Endothelial cell (in vitro differentiated cells): ENCODE measurements at regions not wholly inside any gene's neighbourhood (a gene's known extent, or its start where the extent isn't known, plus 50 kb on each side); places are given as distances from the start of the nearest gene placed in this dataset.
A peak's percentile ranks its signal among the peaks of the same experiment; 100 is the strongest.
"Not testable (repeated sequence)": the region's sequence is repeated elsewhere in the genome, so short reads cannot be mapped to it uniquely, and the experiment has no call there.

Source experiments
- DNase-seq: peaks from one replicate; pipeline ENCODE4 v3.0.0; 2021; ENCODE audit warnings: low spot score
- H3K27ac Mint-ChIP-seq: one replicate; pipeline ENCODE4 v1.8.0; 2021; ENCODE audit warnings: mixed read lengths, inconsistent platforms; ENCODE audit not compliant: unreplicated experiment
- H3K27me3 Mint-ChIP-seq: one replicate; pipeline ENCODE4 v1.8.0; 2021; ENCODE audit warnings: mild to moderate bottlenecking, moderate library complexity, mixed read lengths, inconsistent platforms; ENCODE audit not compliant: unreplicated experiment
- H3K36me3 Mint-ChIP-seq: one replicate; pipeline ENCODE4 v1.8.0; 2021; ENCODE audit warnings: mild to moderate bottlenecking, low read depth, mixed read lengths, inconsistent platforms; ENCODE audit not compliant: unreplicated experiment
- H3K4me1 Mint-ChIP-seq: one replicate; pipeline ENCODE4 v1.8.0; 2021; ENCODE audit warnings: mild to moderate bottlenecking, mixed read lengths, inconsistent platforms; ENCODE audit not compliant: unreplicated experiment
- H3K4me3 Mint-ChIP-seq: one replicate; pipeline ENCODE4 v1.8.0; 2021; ENCODE audit warnings: mild to moderate bottlenecking, mixed read lengths, inconsistent platforms; ENCODE audit not compliant: unreplicated experiment
- H3K9me3 Mint-ChIP-seq: one replicate; pipeline ENCODE4 v1.8.0; 2021; ENCODE audit warnings: mixed read lengths, inconsistent platforms; ENCODE audit not compliant: unreplicated experiment
- CTCF ChIP-seq: fragments of 200-600 bp; sonication (generic); IDR thresholded peaks from one replicate; pipeline ENCODE4 v1.5.0; 2021; ENCODE audit warnings: antibody characterized with exemption; ENCODE audit not compliant: unreplicated experiment

- no peak for DNase-seq
- H3K9me3 Mint-ChIP-seq = peaks cover 10% of the 10 kb centered on the region
- H3K4me3 Mint-ChIP-seq = no peak overlapping the region
- H3K27ac Mint-ChIP-seq = no peak overlapping the region
- peaks cover 11% of the 10 kb centered on the region for H3K4me1 Mint-ChIP-seq
- no peak for TF ChIP-seq CTCF
- no peaks in the 10 kb centered on the region for H3K27me3 Mint-ChIP-seq
- H3K36me3 Mint-ChIP-seq = no peaks in the 10 kb centered on the region
These were observed 281.1 kb upstream of the KLF4 start for GRCh38 chr9:107770716-107771115.

GRCh38 chr9:107768224-107768623 is 278.7 kb upstream of the KLF4 start:
- no peaks in the 10 kb centered on the region for H3K27me3 Mint-ChIP-seq
- DNase-seq = peak; percentile 64

GRCh38 chr9:107767711-107768110 is 278.1 kb upstream of the KLF4 start:
- no peak for DNase-seq
- Mint-ChIP-seq H3K4me3 (no peak overlapping the region), H3K27me3 (no peaks in the 10 kb centered on the region), H3K27ac (peak overlapping the region; percentile 64), H3K9me3 (no peaks in the 10 kb centered on the region), H3K36me3 (no peaks in the 10 kb centered on the region), H3K4me1 (peaks cover 11% of the 10 kb centered on the region)
- TF ChIP-seq CTCF = no peak

More at GRCh38 chr9:107768224-107768623, 278.7 kb upstream of the KLF4 start:
- no peaks in the 10 kb centered on the region for H3K36me3 Mint-ChIP-seq
- H3K27ac Mint-ChIP-seq = peak overlapping the region; percentile 64
- H3K4me3 Mint-ChIP-seq = no peak overlapping the region
- no peaks in the 10 kb centered on the region for H3K9me3 Mint-ChIP-seq
- peaks cover 11% of the 10 kb centered on the region for H3K4me1 Mint-ChIP-seq
- no peak for TF ChIP-seq CTCF

- not testable (repeated sequence) for DNase-seq, H3K4me3 Mint-ChIP-seq, H3K4me1 Mint-ChIP-seq, H3K27me3 Mint-ChIP-seq, H3K36me3 Mint-ChIP-seq, H3K9me3 Mint-ChIP-seq, H3K27ac Mint-ChIP-seq
These were observed 273.9 kb upstream of the KLF4 start for GRCh38 chr9:107763469-107763868.

GRCh38 chr9:107761307-107761706 is 271.7 kb upstream of the KLF4 start:
- Mint-ChIP-seq H3K36me3 (no peaks in the 10 kb centered on the region), H3K4me3 (no peak overlapping the region), H3K27ac (no peak overlapping the region), H3K9me3 (no peaks in the 10 kb centered on the region), H3K27me3 (no peaks in the 10 kb centered on the region), H3K4me1 (no peaks in the 10 kb centered on the region)
- DNase-seq = no peak
- TF ChIP-seq CTCF = no peak
